H4 (cell line): ENCODE measurements at regions not wholly inside any gene's neighbourhood (a gene's known extent, or its start where the extent isn't known, plus 50 kb on each side); places are given as distances from the start of the nearest gene placed in this dataset.
"Not testable (repeated sequence)": the region's sequence is repeated elsewhere in the genome, so short reads cannot be mapped to it uniquely, and the experiment has no call there.

Source experiments
- DNase-seq: peaks from one replicate; pipeline ENCODE4 v3.0.0-alpha.2; 2015; ENCODE audit warnings: low spot score

- DNase-seq = peak; percentile 23
Observed at GRCh38 chr12:8390001-8390777, 65.6 kb upstream of the CLEC6A start.

- peak; percentile 24 for DNase-seq
Observed at GRCh38 chr12:8396225-8397071, 59.3 kb upstream of the CLEC6A start.

- not testable (repeated sequence) for DNase-seq
Observed at GRCh38 chr12:8397378-8397777, 58.4 kb upstream of the CLEC6A start.

- DNase-seq = peak; percentile 80
Observed at GRCh38 chr12:8399496-8400034, 56.2 kb upstream of the CLEC6A start.

- DNase-seq = peak; percentile 0
Observed at GRCh38 chr12:8403834-8404233, 51.9 kb upstream of the CLEC6A start.

GRCh38 chr12:8404341-8404740, 51.4 kb upstream of the CLEC6A start:
- not testable (repeated sequence) for DNase-seq
